Thyroid gland (tissue), 4 donors: ENCODE measurements at regions not wholly inside any gene's neighbourhood (a gene's known extent, or its start where the extent isn't known, plus 50 kb on each side); places are given as distances from the start of the nearest gene placed in this dataset.

ENCODE experiments used
- POLR2A ChIP-seq, 2 donors: fragments of 450-650 bp; IDR thresholded peaks; one replicate each; pipeline ENCODE4 v1.6.1; 2017; ENCODE audit warnings: antibody characterized with exemption in 2 of 2, mild to moderate bottlenecking in 2 of 2, moderate library complexity in 1 of 2
- TF ChIP-seq, protein P1 (sequence below), 6 experiments: fragments of 200-600 bp in 3 of 6; fragments of 450-650 bp in 3 of 6; sonication (generic) in 3 of 6; IDR thresholded peaks; one replicate each; pipeline ENCODE4 v1.5.1; 2016 to 2019; ENCODE audit warnings: antibody characterized with exemption in 6 of 6, mild to moderate bottlenecking in 2 of 6, inconsistent platforms in 1 of 6, moderate library complexity in 1 of 6

DNA sequence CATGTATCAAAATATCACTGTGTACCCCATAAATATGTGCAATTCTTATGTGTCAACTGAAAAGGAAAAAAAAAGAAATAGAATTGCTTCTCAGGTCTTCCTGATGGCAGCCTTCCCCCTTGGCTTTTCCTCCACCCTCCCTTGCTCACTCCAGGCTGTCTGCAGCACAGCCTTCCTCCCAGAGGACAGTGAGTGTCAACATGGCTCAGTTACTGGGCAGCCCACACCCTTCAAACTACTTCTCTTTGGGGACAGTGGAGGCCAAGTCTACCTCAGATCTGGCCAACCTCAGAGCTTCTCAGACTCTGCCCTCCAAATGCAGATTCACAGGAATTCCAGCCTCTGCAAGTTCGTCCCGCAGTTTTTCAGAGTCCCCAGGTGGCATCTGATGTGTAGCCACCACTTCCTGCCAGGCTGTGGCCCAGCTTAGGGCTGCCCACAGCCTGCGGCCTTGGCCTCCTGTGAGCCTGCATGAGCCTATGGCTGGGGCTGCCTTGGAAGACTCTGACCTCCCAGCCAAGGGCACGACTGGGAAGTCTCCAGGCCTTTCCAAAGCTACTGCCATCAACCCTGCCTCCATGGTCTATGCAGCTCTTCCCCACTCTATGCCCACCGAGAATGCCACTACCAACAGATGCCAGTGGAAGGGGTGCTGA lies 148.0 kb upstream of the PWP1 start:
- TF ChIP-seq, protein P1, sequence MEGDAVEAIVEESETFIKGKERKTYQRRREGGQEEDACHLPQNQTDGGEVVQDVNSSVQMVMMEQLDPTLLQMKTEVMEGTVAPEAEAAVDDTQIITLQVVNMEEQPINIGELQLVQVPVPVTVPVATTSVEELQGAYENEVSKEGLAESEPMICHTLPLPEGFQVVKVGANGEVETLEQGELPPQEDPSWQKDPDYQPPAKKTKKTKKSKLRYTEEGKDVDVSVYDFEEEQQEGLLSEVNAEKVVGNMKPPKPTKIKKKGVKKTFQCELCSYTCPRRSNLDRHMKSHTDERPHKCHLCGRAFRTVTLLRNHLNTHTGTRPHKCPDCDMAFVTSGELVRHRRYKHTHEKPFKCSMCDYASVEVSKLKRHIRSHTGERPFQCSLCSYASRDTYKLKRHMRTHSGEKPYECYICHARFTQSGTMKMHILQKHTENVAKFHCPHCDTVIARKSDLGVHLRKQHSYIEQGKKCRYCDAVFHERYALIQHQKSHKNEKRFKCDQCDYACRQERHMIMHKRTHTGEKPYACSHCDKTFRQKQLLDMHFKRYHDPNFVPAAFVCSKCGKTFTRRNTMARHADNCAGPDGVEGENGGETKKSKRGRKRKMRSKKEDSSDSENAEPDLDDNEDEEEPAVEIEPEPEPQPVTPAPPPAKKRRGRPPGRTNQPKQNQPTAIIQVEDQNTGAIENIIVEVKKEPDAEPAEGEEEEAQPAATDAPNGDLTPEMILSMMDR (IDR thresholded peaks at IDR 0.05), result no peak
- no peak for TF ChIP-seq POLR2A (IDR thresholded peaks at IDR 0.05)
